ENCODE measurements at regions not wholly inside any gene's neighbourhood (a gene's known extent, or its start where the extent isn't known, plus 50 kb on each side); places are given as distances from the start of the nearest gene placed in this dataset.

DNA sequence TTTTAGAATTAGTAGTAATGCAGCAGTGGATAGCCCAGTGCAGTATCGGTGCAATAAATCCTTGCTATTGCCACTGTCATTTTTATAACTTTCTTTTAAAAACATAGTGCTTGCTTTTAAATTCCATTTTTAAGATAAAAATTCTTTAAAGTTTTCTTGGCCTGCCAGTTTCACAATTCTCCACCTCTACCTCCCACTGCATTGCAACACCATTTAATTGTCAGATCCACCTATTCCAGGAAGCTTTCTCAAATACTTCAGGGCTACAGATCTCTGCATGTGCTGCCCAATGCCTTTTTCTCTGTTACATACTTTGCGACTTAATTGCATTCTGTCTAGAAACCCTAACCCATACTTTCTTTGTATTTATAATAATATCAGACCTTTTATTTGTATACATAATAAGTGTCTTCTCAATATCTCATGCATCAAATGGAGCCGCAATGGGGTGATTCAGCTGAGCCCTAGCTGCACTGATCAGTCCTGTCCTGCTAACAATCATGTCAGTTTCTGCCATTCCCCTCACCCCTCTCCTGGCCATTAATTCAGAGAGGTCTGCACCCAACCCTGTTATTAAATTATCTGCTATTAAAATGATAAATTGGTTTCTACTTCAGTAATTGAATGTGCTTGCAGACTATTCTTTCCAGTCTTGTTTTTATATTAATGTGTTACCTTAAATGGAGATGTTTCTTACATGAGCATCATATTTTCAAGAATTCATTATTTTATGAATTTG lies 193.1 kb downstream of the SLIT2 start:
- TF ChIP-seq CREB1 (IDR thresholded peaks at IDR 0.05; ENCODE audit: low read depth), result no peak
- no peak for TF ChIP-seq REST (IDR thresholded peaks at IDR 0.05; ENCODE audit: low read depth)
- TF ChIP-seq YY1 (IDR thresholded peaks at IDR 0.05; ENCODE audit: low read depth), result no peak
- TF ChIP-seq EP300 (IDR thresholded peaks at IDR 0.05; ENCODE audit: borderline replicate concordance), result no peak
- no peak for TF ChIP-seq TAF1 (IDR thresholded peaks at IDR 0.05; ENCODE audit: low read depth)
- TF ChIP-seq RAD21 (IDR thresholded peaks at IDR 0.05; ENCODE audit: low read depth), result no peak
- no peak for TF ChIP-seq CEBPB (IDR thresholded peaks at IDR 0.05)
